ENCODE measurements at regions not wholly inside any gene's neighbourhood (a gene's known extent, or its start where the extent isn't known, plus 50 kb on each side); places are given as distances from the start of the nearest gene placed in this dataset.
A peak's percentile ranks its signal among the peaks of the same experiment; 100 is the strongest.

DNA sequence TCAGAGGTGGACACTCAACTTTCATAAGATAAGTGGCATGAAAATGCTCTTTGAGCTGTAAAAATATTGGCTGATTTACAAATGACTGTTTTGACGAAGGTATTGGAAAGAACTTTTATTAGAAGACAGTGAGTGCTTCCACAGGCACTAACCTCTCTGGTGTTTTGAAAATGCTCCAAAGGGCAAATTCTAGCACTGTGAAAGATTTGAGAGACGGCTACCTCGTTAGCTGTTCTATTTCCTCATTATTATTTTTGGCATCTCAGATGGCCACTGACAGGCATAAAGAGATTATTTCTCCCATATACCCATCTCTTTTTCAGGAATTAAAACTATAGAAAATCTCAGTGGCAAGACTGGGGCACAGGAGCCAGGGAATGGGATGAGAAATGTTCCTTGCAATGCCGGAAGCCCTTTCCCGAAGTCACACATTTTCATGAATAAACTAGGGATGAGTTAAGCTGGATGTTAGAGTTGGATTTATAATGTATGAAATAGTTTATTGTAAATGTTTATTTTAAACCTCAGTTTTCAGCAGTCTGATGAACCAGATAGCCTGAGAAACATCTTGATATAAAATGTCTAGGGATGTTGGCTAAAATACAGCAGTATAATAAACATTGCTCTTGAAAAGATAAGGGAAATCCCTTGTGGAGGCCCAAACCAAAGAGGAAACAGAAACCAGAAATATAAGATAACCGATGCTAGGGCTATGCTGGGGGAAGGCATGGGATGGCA, 175.7 kb downstream of the ASB1 start:
- Histone ChIP-seq H3K27me3 (replicated peaks; ENCODE audit: insufficient read depth) (no peaks in the 10 kb centered on the region), H3K36me3 (ENCODE audit: low read depth) (no peaks in the 10 kb centered on the region), H3K4me3 (no peak overlapping the region), H3K9me3 (ENCODE audit: low read depth) (no peaks in the 10 kb centered on the region), H3K4me2 (ENCODE audit: unreplicated experiment) (peak overlapping the region; percentile 53), H3K79me2 (ENCODE audit: insufficient read depth) (no peaks in the 10 kb centered on the region), H3K4me1 (ENCODE audit: insufficient read depth) (peaks cover 25% of the 10 kb centered on the region), H2AFZ (no peak overlapping the region), H4K20me1 (ENCODE audit: insufficient read depth) (no peaks in the 10 kb centered on the region), H3K27ac (peak overlapping the region; percentile 59), H3K9ac (peak overlapping the region; percentile 24; the same call in 1 of the 2 replicates), H3F3A (ENCODE audit: insufficient read depth) (peaks cover 22% of the 10 kb centered on the region), H3K9me2 (ENCODE audit: insufficient read depth) (no peaks in the 10 kb centered on the region)
- 33 to 36% methylated on average over 6 of the region's 6 CpGs for WGBS, 2 experiments (ENCODE audit: low coverage in 1 of 2, low lambda C conversion rate in 2 of 2, missing lambda C conversion rate in 2 of 2)
- in situ Hi-C loops (cut with MboI): no loop called here
- DNase-seq: no peak
- TF ChIP-seq EZH2phosphoT487 (IDR thresholded peaks at IDR 0.05; ENCODE audit: insufficient read depth, low read depth) (no peak), EZH2 (IDR thresholded peaks at IDR 0.05; ENCODE audit: insufficient read depth, poor library complexity, severe bottlenecking) (no peak)

- H3F3A ChIP-seq (ENCODE audit: insufficient read depth): peaks cover 22% of the 10 kb centered on the region
- no peak overlapping the region for H3K4me3 ChIP-seq
- in situ Hi-C loops (cut with MboI): no loop called here
- no peaks in the 10 kb centered on the region for H3K9me3 ChIP-seq (ENCODE audit: low read depth)
- TF ChIP-seq EZH2 (IDR thresholded peaks at IDR 0.05; ENCODE audit: insufficient read depth, poor library complexity, severe bottlenecking) (no peak), EZH2phosphoT487 (IDR thresholded peaks at IDR 0.05; ENCODE audit: insufficient read depth, low read depth) (no peak)
- no peak overlapping the region for H3K4me2 ChIP-seq (ENCODE audit: unreplicated experiment)
- peaks cover 18% of the 10 kb centered on the region for H3K4me1 ChIP-seq (ENCODE audit: insufficient read depth)
- DNase-seq: no peak
- no peaks in the 10 kb centered on the region for H3K27me3 ChIP-seq (replicated peaks; ENCODE audit: insufficient read depth)
- H3K9ac ChIP-seq: no peak overlapping the region
- no peaks in the 10 kb centered on the region for H3K79me2 ChIP-seq (ENCODE audit: insufficient read depth)
- no peaks in the 10 kb centered on the region for H3K9me2 ChIP-seq (ENCODE audit: insufficient read depth)
- no peaks in the 10 kb centered on the region for H3K36me3 ChIP-seq (ENCODE audit: low read depth)
- no peaks in the 10 kb centered on the region for H4K20me1 ChIP-seq (ENCODE audit: insufficient read depth)
- H3K27ac ChIP-seq: no peak overlapping the region
- H2AFZ ChIP-seq: no peak overlapping the region
Observed at GRCh38 chr2:238603596-238603995, 176.9 kb downstream of the ASB1 start.

DNA sequence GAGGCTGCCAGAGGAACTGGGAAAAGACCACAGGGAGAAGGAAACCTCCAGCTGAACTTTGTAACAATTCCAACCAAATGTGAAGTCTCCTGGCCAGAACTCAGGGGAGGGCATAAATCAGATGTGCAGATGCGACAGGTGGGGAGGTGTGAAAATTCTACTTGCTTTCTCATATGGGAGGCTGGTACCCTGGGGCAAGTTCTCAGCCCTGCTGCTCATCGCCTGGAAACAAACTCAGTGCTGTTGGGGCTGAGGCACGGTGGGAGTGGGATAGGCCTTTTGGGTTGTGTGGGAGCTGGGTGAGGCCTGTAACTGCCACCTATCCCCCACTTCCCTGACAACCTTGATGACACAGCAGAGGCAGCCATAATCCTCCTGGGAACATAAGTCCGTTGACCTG, 179.6 kb downstream of the ASB1 start:
- Histone ChIP-seq H3K9me2 (ENCODE audit: insufficient read depth) (no peaks in the 10 kb centered on the region), H3K36me3 (ENCODE audit: low read depth) (no peaks in the 10 kb centered on the region), H2AFZ (no peak overlapping the region), H3K79me2 (ENCODE audit: insufficient read depth) (no peaks in the 10 kb centered on the region), H3K9me3 (ENCODE audit: low read depth) (no peaks in the 10 kb centered on the region), H3F3A (ENCODE audit: insufficient read depth) (peaks cover 19% of the 10 kb centered on the region), H4K20me1 (ENCODE audit: insufficient read depth) (no peaks in the 10 kb centered on the region), H3K27me3 (replicated peaks; ENCODE audit: insufficient read depth) (no peaks in the 10 kb centered on the region), H3K4me3 (no peak overlapping the region), H3K4me2 (ENCODE audit: unreplicated experiment) (no peak overlapping the region), H3K4me1 (ENCODE audit: insufficient read depth) (peaks cover 13% of the 10 kb centered on the region), H3K27ac (no peak overlapping the region), H3K9ac (no peak overlapping the region)
- no peak for TF ChIP-seq EZH2 (IDR thresholded peaks at IDR 0.05; ENCODE audit: insufficient read depth, poor library complexity, severe bottlenecking)
- TF ChIP-seq EZH2phosphoT487 (IDR thresholded peaks at IDR 0.05; ENCODE audit: insufficient read depth, low read depth): no peak
- WGBS, 2 experiments (ENCODE audit: low coverage in 1 of 2, low lambda C conversion rate in 2 of 2, missing lambda C conversion rate in 2 of 2): 95 to 98% methylated on average over 4 of the region's 4 CpGs
- no peak for DNase-seq
- in situ Hi-C loops (cut with MboI): no loop called here

DNA sequence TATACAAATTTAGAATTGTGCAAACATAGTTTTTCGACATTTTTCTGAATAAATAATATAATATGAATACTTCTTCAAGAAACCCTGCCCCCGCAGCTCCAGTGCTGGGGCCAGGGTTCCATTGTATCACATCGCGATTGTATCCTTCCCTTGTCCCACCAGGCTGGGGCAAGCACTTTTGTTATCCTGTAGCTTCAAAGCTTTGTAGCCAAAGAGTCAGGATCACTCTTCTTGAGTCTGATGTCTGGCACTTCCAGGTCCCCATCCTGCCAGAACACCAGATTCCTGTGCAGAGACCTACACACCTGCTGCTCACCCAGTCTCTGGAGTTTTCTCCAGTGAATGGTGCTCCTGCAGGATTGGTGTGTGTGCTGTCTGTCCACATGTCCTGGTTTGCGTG, 186.9 kb downstream of the ASB1 start:
- Histone ChIP-seq H3K9me2 (ENCODE audit: insufficient read depth) (no peaks in the 10 kb centered on the region), H4K20me1 (ENCODE audit: insufficient read depth) (no peaks in the 10 kb centered on the region), H3K9ac (no peak overlapping the region), H3F3A (ENCODE audit: insufficient read depth) (no peaks in the 10 kb centered on the region), H3K4me1 (ENCODE audit: insufficient read depth) (no peaks in the 10 kb centered on the region), H3K27ac (no peak overlapping the region), H3K27me3 (replicated peaks; ENCODE audit: insufficient read depth) (no peaks in the 10 kb centered on the region), H2AFZ (no peak overlapping the region), H3K4me2 (ENCODE audit: unreplicated experiment) (no peak overlapping the region), H3K4me3 (no peak overlapping the region), H3K79me2 (ENCODE audit: insufficient read depth) (no peaks in the 10 kb centered on the region), H3K36me3 (ENCODE audit: low read depth) (no peaks in the 10 kb centered on the region), H3K9me3 (ENCODE audit: low read depth) (no peaks in the 10 kb centered on the region)
- in situ Hi-C loops (cut with MboI): no loop called here
- no peak for DNase-seq
- no peak for TF ChIP-seq EZH2 (IDR thresholded peaks at IDR 0.05; ENCODE audit: insufficient read depth, poor library complexity, severe bottlenecking)
- TF ChIP-seq EZH2phosphoT487 (IDR thresholded peaks at IDR 0.05; ENCODE audit: insufficient read depth, low read depth): no peak
- WGBS, 2 experiments (ENCODE audit: low coverage in 1 of 2, low lambda C conversion rate in 2 of 2, missing lambda C conversion rate in 2 of 2): 87 to 90% methylated on average over 5 of the region's 5 CpGs

- H2AFZ ChIP-seq: no peak overlapping the region
- H3K9me2 ChIP-seq (ENCODE audit: insufficient read depth): no peaks in the 10 kb centered on the region
- no peak overlapping the region for H3K4me3 ChIP-seq
- no peaks in the 10 kb centered on the region for H3K27me3 ChIP-seq (replicated peaks; ENCODE audit: insufficient read depth)
- H3K36me3 ChIP-seq (ENCODE audit: low read depth): no peaks in the 10 kb centered on the region
- in situ Hi-C loops (cut with MboI): no loop called here
- H3F3A ChIP-seq (ENCODE audit: insufficient read depth): no peaks in the 10 kb centered on the region
- DNase-seq: no peak
- H3K9me3 ChIP-seq (ENCODE audit: low read depth): no peaks in the 10 kb centered on the region
- H3K79me2 ChIP-seq (ENCODE audit: insufficient read depth): no peaks in the 10 kb centered on the region
- H3K4me1 ChIP-seq (ENCODE audit: insufficient read depth): no peaks in the 10 kb centered on the region
- H3K9ac ChIP-seq: no peak overlapping the region
- H3K27ac ChIP-seq: no peak overlapping the region
- no peak for TF ChIP-seq EZH2 (IDR thresholded peaks at IDR 0.05; ENCODE audit: insufficient read depth, poor library complexity, severe bottlenecking)
- no peak for TF ChIP-seq EZH2phosphoT487 (IDR thresholded peaks at IDR 0.05; ENCODE audit: insufficient read depth, low read depth)
- H3K4me2 ChIP-seq (ENCODE audit: unreplicated experiment): no peak overlapping the region
- no peaks in the 10 kb centered on the region for H4K20me1 ChIP-seq (ENCODE audit: insufficient read depth)
Observed at GRCh38 chr2:238614376-238614775, 187.6 kb downstream of the ASB1 start.

All from GM23248 (cell line).